HEK293T (cell line): ENCODE measurements at regions not wholly inside any gene's neighbourhood (a gene's known extent, or its start where the extent isn't known, plus 50 kb on each side); places are given as distances from the start of the nearest gene placed in this dataset.

Experiments
- CTCF ChIA-PET: fragments of 350-600 bp; formaldehyde crosslinking; extraction: SDS; loops from one replicate; lab custom pipeline; 2021; ENCODE audit warnings: antibody characterized with exemption, inconsistent platforms; lab: Yijun Ruan, JAX
- POLR2A ChIA-PET: fragments of 350-600 bp; formaldehyde crosslinking; extraction: SDS; loops from one replicate; lab custom pipeline; 2020; ENCODE audit warnings: antibody characterized with exemption, inconsistent platforms; lab: Yijun Ruan, JAX
- DNase-seq: peaks from one replicate; pipeline ENCODE4 v3.0.0; 2012; ENCODE audit warnings: mixed read lengths; ENCODE audit errors: extremely low spot score
- ARNT ChIP-seq: fragments of 450-650 bp; IDR thresholded peaks from 2 replicates; pipeline ENCODE4 v1.6.1; 2017; ENCODE audit warnings: mild to moderate bottlenecking
- BHLHE40 ChIP-seq: fragments of 450-650 bp; IDR thresholded peaks from 2 replicates; pipeline ENCODE4 v1.6.1; 2016; ENCODE audit warnings: mild to moderate bottlenecking, moderate library complexity, borderline replicate concordance
- CTBP1 ChIP-seq: fragments of 450-650 bp; IDR thresholded peaks from 2 replicates; pipeline ENCODE4 v1.6.1; 2016; ENCODE audit warnings: borderline replicate concordance
- ELF4 ChIP-seq: fragments of 450-650 bp; IDR thresholded peaks from 2 replicates; pipeline ENCODE4 v1.6.1; 2017; ENCODE audit warnings: antibody characterized with exemption
- FOXA1 ChIP-seq: fragments of 450-650 bp; IDR thresholded peaks from 2 replicates; pipeline ENCODE4 v1.6.1; 2016; ENCODE audit warnings: mild to moderate bottlenecking
- FOXK2 ChIP-seq: fragments of 450-650 bp; IDR thresholded peaks from 2 replicates; pipeline ENCODE4 v1.6.1; 2016; ENCODE audit warnings: mild to moderate bottlenecking
- FOXM1 ChIP-seq: fragments of 450-650 bp; IDR thresholded peaks from 2 replicates; pipeline ENCODE4 v1.6.1; 2017; ENCODE audit warnings: mild to moderate bottlenecking, borderline replicate concordance
- HDGF ChIP-seq: fragments of 450-650 bp; IDR thresholded peaks from 2 replicates; pipeline ENCODE4 v1.6.1; 2017; ENCODE audit warnings: antibody characterized with exemption, borderline replicate concordance
- L3MBTL2 ChIP-seq: fragments of 450-650 bp; conservative IDR thresholded peaks from 2 replicates; pipeline ENCODE4 v1.6.1; 2016; ENCODE audit warnings: mild to moderate bottlenecking
- LEF1 ChIP-seq: fragments of 450-650 bp; IDR thresholded peaks from 2 replicates; pipeline ENCODE4 v1.6.1; 2017; ENCODE audit warnings: mild to moderate bottlenecking, borderline replicate concordance
- NFRKB ChIP-seq: fragments of 450-650 bp; IDR thresholded peaks from 2 replicates; pipeline ENCODE4 v1.6.1; 2016; ENCODE audit warnings: mild to moderate bottlenecking, moderate library complexity
- SP1 ChIP-seq: fragments of 450-650 bp; IDR thresholded peaks from 2 replicates; pipeline ENCODE4 v1.6.1; 2017
- SUZ12 ChIP-seq: fragments of 450-650 bp; IDR thresholded peaks from 2 replicates; pipeline ENCODE4 v1.6.1; 2016; ENCODE audit warnings: mild to moderate bottlenecking
- TARDBP ChIP-seq: fragments of 450-650 bp; IDR thresholded peaks from 2 replicates; pipeline ENCODE4 v1.6.1; 2016
- ZNF384 ChIP-seq: fragments of 450-650 bp; IDR thresholded peaks from 2 replicates; pipeline ENCODE4 v1.6.1; 2016
- TF ChIP-seq, protein P1 (sequence below): fragments of 450-650 bp; IDR thresholded peaks from 2 replicates; pipeline ENCODE4 v1.6.1; 2016

DNA sequence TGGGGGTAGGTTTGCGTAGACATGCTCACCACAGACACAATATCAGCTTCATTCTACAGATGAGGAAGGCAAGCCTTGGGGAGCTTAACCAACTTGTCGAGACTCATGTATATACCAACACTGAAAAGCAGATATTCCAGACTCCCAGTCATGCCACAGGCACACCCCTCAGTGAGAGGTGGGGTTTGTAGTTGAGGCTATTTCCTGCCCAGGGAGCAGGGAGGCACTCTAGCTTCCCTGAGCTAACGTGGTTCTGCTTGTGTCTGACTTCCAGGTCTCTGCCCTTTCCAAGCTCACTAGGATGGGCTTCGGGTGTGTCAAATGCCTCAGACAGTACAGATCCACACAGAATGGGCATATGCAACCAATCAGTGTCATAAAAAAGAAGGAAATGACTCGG, 122.3 kb upstream of the RUNX1 start:
- ChIA-PET POLR2A (no interaction called here), CTCF (no interaction called here)
- no peak for DNase-seq
- TF ChIP-seq FOXM1 (no peak), LEF1 (no peak), SUZ12 (no peak), ARNT (no peak), BHLHE40 (no peak), HDGF (no peak), FOXK2 (no peak), NFRKB (no peak)
- TF ChIP-seq, protein P1, sequence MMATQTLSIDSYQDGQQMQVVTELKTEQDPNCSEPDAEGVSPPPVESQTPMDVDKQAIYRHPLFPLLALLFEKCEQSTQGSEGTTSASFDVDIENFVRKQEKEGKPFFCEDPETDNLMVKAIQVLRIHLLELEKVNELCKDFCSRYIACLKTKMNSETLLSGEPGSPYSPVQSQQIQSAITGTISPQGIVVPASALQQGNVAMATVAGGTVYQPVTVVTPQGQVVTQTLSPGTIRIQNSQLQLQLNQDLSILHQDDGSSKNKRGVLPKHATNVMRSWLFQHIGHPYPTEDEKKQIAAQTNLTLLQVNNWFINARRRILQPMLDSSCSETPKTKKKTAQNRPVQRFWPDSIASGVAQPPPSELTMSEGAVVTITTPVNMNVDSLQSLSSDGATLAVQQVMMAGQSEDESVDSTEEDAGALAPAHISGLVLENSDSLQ, result no peak

GRCh38 chr21:35170818-35171217, 121.7 kb upstream of the RUNX1 start:
- ChIA-PET CTCF (no interaction called here), POLR2A (no interaction called here)
- TF ChIP-seq NFRKB (no peak), FOXK2 (no peak), ARNT (no peak), HDGF (no peak), FOXA1 (no peak)

DNA sequence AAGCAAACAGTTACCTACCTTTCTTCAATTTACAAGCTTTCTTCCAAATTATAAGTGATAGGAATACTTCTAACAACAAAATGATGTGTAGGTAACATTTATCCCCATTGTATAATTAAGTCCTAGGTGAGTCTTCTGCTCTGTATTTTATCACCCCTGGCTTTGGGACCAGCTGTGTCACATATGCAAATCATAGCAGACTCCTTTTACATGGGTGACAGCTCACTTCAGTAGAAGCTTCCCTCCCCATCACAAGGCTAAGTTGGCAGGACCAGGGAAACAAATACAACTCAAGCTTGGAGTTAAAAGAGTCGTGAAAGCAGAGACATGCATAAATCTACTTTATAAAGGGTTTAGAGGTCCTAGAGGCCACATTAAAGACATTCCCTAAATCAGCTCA, 121.1 kb upstream of the RUNX1 start:
- no peak for TF ChIP-seq SP1
- no peak for TF ChIP-seq NFRKB
- TF ChIP-seq, protein P1, result no peak
- no peak for TF ChIP-seq SUZ12
- no peak for TF ChIP-seq FOXM1
- TF ChIP-seq LEF1, result no peak
- TF ChIP-seq FOXK2, result no peak
- no peak for TF ChIP-seq BHLHE40
- no peak for TF ChIP-seq HDGF
- no peak for TF ChIP-seq TARDBP
- no peak for TF ChIP-seq ARNT
- no peak for TF ChIP-seq ZNF384
- TF ChIP-seq FOXA1, result no peak
- no peak for TF ChIP-seq CTBP1
- TF ChIP-seq ELF4, result no peak
- no peak for DNase-seq
- ChIA-PET CTCF (no interaction called here), POLR2A (no interaction called here)

More at GRCh38 chr21:35170818-35171217, 121.7 kb upstream of the RUNX1 start:
- DNase-seq, result no peak

GRCh38 chr21:35169574-35169973, 120.5 kb upstream of the RUNX1 start:
- TF ChIP-seq FOXK2 (no peak), ARNT (no peak), ZNF384 (no peak), CTBP1 (no peak), FOXA1 (no peak), BHLHE40 (no peak), HDGF (no peak), LEF1 (no peak), L3MBTL2 (no peak)
- TF ChIP-seq, protein P1, result no peak
- ChIA-PET POLR2A (no interaction called here), CTCF (no interaction called here)
- DNase-seq, result no peak

GRCh38 chr21:35168735-35169134, 119.6 kb upstream of the RUNX1 start:
- CTCF ChIA-PET, result no interaction called here
- no peak for DNase-seq
- POLR2A ChIA-PET, result no interaction called here
- TF ChIP-seq FOXA1, result no peak
- TF ChIP-seq SP1, result no peak
- TF ChIP-seq L3MBTL2, result no peak
- TF ChIP-seq LEF1, result no peak
- TF ChIP-seq FOXM1, result no peak
- TF ChIP-seq BHLHE40, result no peak
- TF ChIP-seq TARDBP, result no peak
- no peak for TF ChIP-seq ELF4
- no peak for TF ChIP-seq SUZ12
- no peak for TF ChIP-seq FOXK2
- no peak for TF ChIP-seq NFRKB
- TF ChIP-seq, protein P1, result no peak
- TF ChIP-seq ZNF384, result no peak
- TF ChIP-seq HDGF, result no peak
- TF ChIP-seq CTBP1, result no peak
- TF ChIP-seq ARNT, result no peak

DNA sequence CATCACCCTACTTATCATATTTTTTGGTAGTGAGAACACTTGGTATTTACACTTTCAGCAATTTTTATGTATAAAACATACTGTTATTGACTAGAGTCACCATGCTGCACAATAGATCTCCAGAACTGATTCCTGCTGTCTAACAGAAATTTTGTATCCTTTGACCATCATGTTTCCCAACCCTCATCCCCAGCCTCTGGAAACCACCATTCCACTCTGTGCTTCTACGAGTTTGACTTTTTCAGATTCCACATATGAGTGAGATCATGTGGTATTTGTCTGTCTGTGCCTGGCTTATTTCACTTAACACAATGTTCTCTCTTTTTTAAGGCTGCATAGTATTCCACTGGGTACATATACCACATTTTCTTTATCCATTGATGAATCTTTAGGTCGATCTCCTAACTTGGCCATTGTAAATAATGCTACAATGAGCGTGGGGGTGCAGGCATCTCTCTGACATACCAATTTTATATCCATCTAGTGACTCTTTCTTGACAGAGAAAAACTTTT, 115.9 kb upstream of the RUNX1 start:
- CTCF ChIA-PET, result no interaction called here
- POLR2A ChIA-PET, result no interaction called here
- no peak for TF ChIP-seq FOXM1
- TF ChIP-seq FOXK2, result no peak
- DNase-seq, result no peak
